IMR-90 (cell line): ENCODE measurements at regions not wholly inside any gene's neighbourhood (a gene's known extent, or its start where the extent isn't known, plus 50 kb on each side); places are given as distances from the start of the nearest gene placed in this dataset.

Source experiments
- ATAC-seq: fragments of 200-7000 bp; cut with Tn5 transposase; 2 replicates; pipeline ENCODE4 v1.9.1; 2020; ENCODE audit warnings: low read depth, mild to moderate bottlenecking, moderate library complexity
- BruUV-seq: library from RNA; stranded (reverse); fragments of 400-500 nt; replicated peaks from 2 replicates; lab custom pipeline; 2021; lab: Mats Ljungman, UMichigan
- CTCF ChIA-PET: fragments of 300-600 bp; formaldehyde crosslinking; extraction: SDS; loops from one replicate; lab custom pipeline; 2021; ENCODE audit warnings: antibody characterized with exemption; lab: Yijun Ruan, JAX
- POLR2A ChIA-PET: fragments of 300-600 bp; sonication (Branson Sonifier 250); formaldehyde crosslinking; loops from one replicate; lab custom pipeline; 2022; ENCODE audit warnings: antibody characterized with exemption; ENCODE audit not compliant: unreplicated experiment; lab: Charles Lee
- DNase-seq: peaks from one replicate; pipeline ENCODE4 v3.0.0; 2013
- H2AFZ ChIP-seq: replicated peaks from 2 replicates; pipeline ENCODE3; 2013; ENCODE audit warnings: low read length, mild to moderate bottlenecking; ENCODE audit not compliant: poor library complexity
- H2AK5ac ChIP-seq: 2 replicates; pipeline ENCODE4 v1.6.1; 2013; ENCODE audit warnings: low read depth, low read length, inconsistent platforms
- H2AK9ac ChIP-seq: replicated peaks from 2 replicates; pipeline ENCODE3; 2013; ENCODE audit warnings: mild to moderate bottlenecking, low read depth, low read length, moderate library complexity; ENCODE audit not compliant: poor library complexity
- H2BK120ac ChIP-seq: 2 replicates; pipeline ENCODE4 v1.6.1; 2013; ENCODE audit warnings: low read depth, low read length, inconsistent platforms
- H2BK15ac ChIP-seq: 3 replicates; pipeline ENCODE4 v1.6.1; 2013; ENCODE audit warnings: low read depth, low read length, inconsistent platforms
- H2BK20ac ChIP-seq: 2 replicates; pipeline ENCODE4 v1.6.1; 2013; ENCODE audit warnings: low read depth, mild to moderate bottlenecking, inconsistent platforms, low read length, moderate library complexity
- H2BK5ac ChIP-seq: 2 replicates; pipeline ENCODE4 v1.6.1; 2013; ENCODE audit warnings: mild to moderate bottlenecking, low read depth, low read length, inconsistent platforms; ENCODE audit not compliant: poor library complexity, severe bottlenecking
- H3K14ac ChIP-seq: replicated peaks from 2 replicates; pipeline ENCODE4 v1.6.1; 2013; ENCODE audit warnings: low read depth, low read length, inconsistent platforms
- H3K18ac ChIP-seq: 2 replicates; pipeline ENCODE4 v1.6.1; 2013; ENCODE audit warnings: low read depth, low read length, control low read depth
- H3K23ac ChIP-seq: 2 replicates; pipeline ENCODE4 v1.6.1; 2013; ENCODE audit warnings: low read depth, low read length, inconsistent platforms
- H3K27ac ChIP-seq: 2 replicates; pipeline ENCODE4 v1.5.1; 2013; ENCODE audit warnings: mild to moderate bottlenecking, control low read depth, low read length; ENCODE audit not compliant: insufficient read depth
- H3K27me3 ChIP-seq: 2 replicates; pipeline ENCODE4 v1.6.1; 2013; ENCODE audit warnings: low read length; ENCODE audit not compliant: control insufficient read depth, insufficient read depth
- H3K36me3 ChIP-seq: 2 replicates; pipeline ENCODE4 v1.6.1; 2013; ENCODE audit warnings: low read length, mixed read lengths; ENCODE audit not compliant: control insufficient read depth, insufficient read depth
- H3K4ac ChIP-seq: 2 replicates; pipeline ENCODE4 v1.6.1; 2013; ENCODE audit warnings: low read depth, low read length, inconsistent platforms
- H3K4me1 ChIP-seq: 2 replicates; pipeline ENCODE4 v1.6.1; 2013; ENCODE audit warnings: low read length, mixed read lengths; ENCODE audit not compliant: control insufficient read depth, insufficient read depth
- H3K4me2 ChIP-seq: 2 replicates; pipeline ENCODE4 v1.6.1; 2013; ENCODE audit warnings: low read depth, mild to moderate bottlenecking, control low read depth, low read length, moderate library complexity
- H3K4me3 ChIP-seq: 2 replicates; pipeline ENCODE4 v1.5.1; 2013; ENCODE audit warnings: low read depth, mild to moderate bottlenecking, control low read depth, low read length, moderate library complexity; ENCODE audit not compliant: insufficient read depth
- H3K56ac ChIP-seq: 2 replicates; pipeline ENCODE4 v1.6.1; 2013; ENCODE audit warnings: low read length, inconsistent platforms; ENCODE audit not compliant: insufficient read depth; ENCODE audit errors: extremely low read depth
- H3K79me1 ChIP-seq, 2 experiments: 2 replicates each; pipeline ENCODE4 v1.6.1; 2013; ENCODE audit warnings: low read length in 2 of 2, inconsistent platforms in 1 of 2, low read depth in 1 of 2
- H3K9ac ChIP-seq: 2 replicates; pipeline ENCODE4 v1.6.1; 2013; ENCODE audit warnings: low read depth, low read length, control low read depth
- H3K9me1 ChIP-seq: 2 replicates; pipeline ENCODE4 v1.6.1; 2013; ENCODE audit warnings: low read length, inconsistent platforms; ENCODE audit not compliant: insufficient read depth
- H3K9me3 ChIP-seq: 2 replicates; pipeline ENCODE4 v1.6.1; 2013; ENCODE audit warnings: low read length; ENCODE audit not compliant: control insufficient read depth, insufficient read depth
- H4K20me1 ChIP-seq: 2 replicates; pipeline ENCODE4 v1.6.1; 2013; ENCODE audit warnings: low read length, inconsistent platforms; ENCODE audit not compliant: insufficient read depth
- H4K5ac ChIP-seq: 2 replicates; pipeline ENCODE4 v1.6.1; 2013; ENCODE audit warnings: mild to moderate bottlenecking, low read depth, low read length, control low read depth
- H4K8ac ChIP-seq, 2 experiments: 2 replicates each; pipeline ENCODE4 v1.6.1; 2013; ENCODE audit warnings: low read depth in 2 of 2, low read length in 2 of 2, control low read depth in 1 of 2, inconsistent platforms in 1 of 2
- H4K91ac ChIP-seq: 2 replicates; pipeline ENCODE4 v1.6.1; 2013; ENCODE audit warnings: low read depth, low read length, inconsistent platforms; ENCODE audit not compliant: insufficient read depth
- RFX5 ChIP-seq: IDR thresholded peaks from 2 replicates; pipeline ENCODE4 v1.8.0; 2012; ENCODE audit warnings: low read depth, mild to moderate bottlenecking, low read length, moderate library complexity
- WGBS, 2 experiments: methylation state at CpG; one replicate each; pipeline versions ENCODE4 v1.1.5 to v1.1.7; 2013; ENCODE audit warnings: missing lambda C conversion rate in 2 of 2; ENCODE audit not compliant: insufficient read length in 1 of 2; ENCODE audit errors: extremely low coverage in 2 of 2; 5-methylcytosine and 5-hydroxymethylcytosine counted together
- dilution Hi-C: fragments of 300-500 bp; cut with HindIII; formaldehyde crosslinking; loops from one replicate; pipeline ENCODE4 v1.14.3; 2018; ENCODE audit warnings: low sequenced_read_pairs; ENCODE audit not compliant: unreplicated experiment
- in situ Hi-C: fragments of 300-500 bp; cut with MboI; formaldehyde crosslinking; loops from 3 replicates; pipeline ENCODE4 v1.14.3; 2019; ENCODE audit warnings: low sequenced_read_pairs, inconsistent platforms, mixed read lengths
- intact Hi-C: fragments of 100-400 bp; cut with micrococcal nuclease; formaldehyde crosslinking; loops from 2 replicates; pipeline ENCODE4 v1.10.0; 2022

- Histone ChIP-seq H3K4me2 (no peak overlapping the region), H3K79me1 (peaks cover 56 to 95% of the 10 kb centered on the region in 2 experiments), H2AK5ac (peak overlapping the region; percentile 56), H3K4ac (no peak overlapping the region; the same call in 1 of the 2 replicates), H3K36me3 (peaks cover 16% of the 10 kb centered on the region), H3K18ac (no peak overlapping the region), H3K9me1 (peaks cover 62% of the 10 kb centered on the region), H3K4me3 (no peak overlapping the region), H3K27ac (no peak overlapping the region), H2AK9ac (no peak overlapping the region), H3K23ac (0 out of 2 replicates have a peak overlapping the region, but pooled peaks have one; percentile 31), H2BK5ac (peak overlapping the region; percentile 27), H4K91ac (no peak overlapping the region), H4K8ac (no peak overlapping the region), H3K27me3 (no peaks in the 10 kb centered on the region), H2BK120ac (no peak overlapping the region), H2AFZ (no peak overlapping the region), H3K9me3 (no peaks in the 10 kb centered on the region), H3K14ac (no peak overlapping the region), H2BK15ac (no peak overlapping the region), H4K5ac (no peak overlapping the region), H3K9ac (no peak overlapping the region), H4K20me1 (0 out of 2 replicates have a peak, but pooled peaks cover 7% of the 10 kb centered on the region), H3K56ac (no peak overlapping the region), H3K4me1 (peaks cover 26% of the 10 kb centered on the region), H2BK20ac (no peak overlapping the region)
- TF ChIP-seq RFX5 = no peak
- BruUV-seq = no TSS peak
- DNase-seq (no peak), ATAC-seq (no peak)
- intact Hi-C loops = no loop called here
- ChIA-PET POLR2A (no interaction called here), CTCF (no interaction called here)
- dilution Hi-C loops = no loop called here
- 96% methylated on average over 4 of the region's 6 CpGs; no CpG with 5 or more reads in 1 of the 2 experiments for WGBS, 2 experiments
- in situ Hi-C loops = no loop called here
These were observed 187.1 kb downstream of the GLI2 start for GRCh38 chr2:120922571-120923332.
